Erythroblast (primary cell): ENCODE measurements at regions not wholly inside any gene's neighbourhood (a gene's known extent, or its start where the extent isn't known, plus 50 kb on each side); places are given as distances from the start of the nearest gene placed in this dataset.

ENCODE experiments used
- GATA1 ChIP-seq: IDR thresholded peaks from 2 replicates; pipeline ENCODE4 v1.6.1; 2011; ENCODE audit warnings: low read depth, mild to moderate bottlenecking, control low read depth, low read length, moderate library complexity
- POLR2A ChIP-seq: IDR thresholded peaks from 2 replicates; pipeline ENCODE4 v1.6.1; 2011; ENCODE audit warnings: mild to moderate bottlenecking, low read length

GRCh38 chr14:89648924-89649323 is 231.9 kb upstream of the FOXN3 start:
- TF ChIP-seq POLR2A (no peak), GATA1 (no peak)
